ENCODE measurements at regions not wholly inside any gene's neighbourhood (a gene's known extent, or its start where the extent isn't known, plus 50 kb on each side); places are given as distances from the start of the nearest gene placed in this dataset.

DNA sequence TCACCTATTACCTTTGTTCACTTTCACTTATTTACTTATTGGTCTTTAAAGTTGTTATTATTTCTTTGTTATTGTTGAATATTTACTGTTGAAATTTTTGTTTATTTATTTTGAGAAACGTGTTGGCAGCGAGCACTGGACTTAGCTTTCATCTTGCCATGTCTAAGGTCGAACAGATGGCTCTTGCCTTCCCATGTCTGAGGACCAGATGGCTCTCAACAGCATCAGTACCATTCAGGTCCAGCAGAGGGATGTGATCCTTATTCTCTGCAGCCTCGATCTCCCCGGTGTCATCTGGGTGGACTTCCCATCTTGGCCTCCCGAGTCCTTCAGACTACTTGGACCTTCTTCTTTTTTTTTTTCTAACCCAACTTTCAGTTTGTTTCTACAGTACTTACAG is 1437.6 kb downstream of the UQCRFS1 start:
- Histone ChIP-seq H3K4me3 (ENCODE audit: insufficient read depth, low read length) (no peak overlapping the region), H2AFZ (ENCODE audit: low read length) (no peak overlapping the region), H3K36me3 (ENCODE audit: insufficient read depth, low read length) (no peaks in the 10 kb centered on the region), H4K20me1 (ENCODE audit: insufficient read depth, low read length) (no peaks in the 10 kb centered on the region), H3K4me1 (ENCODE audit: insufficient read depth, low read length) (no peaks in the 10 kb centered on the region), H3K9me3 (ENCODE audit: low read depth, low read length) (no peaks in the 10 kb centered on the region), H3K27ac (ENCODE audit: low read depth, low read length) (no peak overlapping the region), H3K4me2 (ENCODE audit: insufficient read depth, low read length) (no peak overlapping the region), H3K79me2 (ENCODE audit: insufficient read depth, low read length) (no peaks in the 10 kb centered on the region), H3K27me3 (ENCODE audit: insufficient read depth, low read length) (no peaks in the 10 kb centered on the region)
- DNase-seq (ENCODE audit: insufficient read length, low spot score, missing footprints), result no peak
- TF ChIP-seq, protein P1, sequence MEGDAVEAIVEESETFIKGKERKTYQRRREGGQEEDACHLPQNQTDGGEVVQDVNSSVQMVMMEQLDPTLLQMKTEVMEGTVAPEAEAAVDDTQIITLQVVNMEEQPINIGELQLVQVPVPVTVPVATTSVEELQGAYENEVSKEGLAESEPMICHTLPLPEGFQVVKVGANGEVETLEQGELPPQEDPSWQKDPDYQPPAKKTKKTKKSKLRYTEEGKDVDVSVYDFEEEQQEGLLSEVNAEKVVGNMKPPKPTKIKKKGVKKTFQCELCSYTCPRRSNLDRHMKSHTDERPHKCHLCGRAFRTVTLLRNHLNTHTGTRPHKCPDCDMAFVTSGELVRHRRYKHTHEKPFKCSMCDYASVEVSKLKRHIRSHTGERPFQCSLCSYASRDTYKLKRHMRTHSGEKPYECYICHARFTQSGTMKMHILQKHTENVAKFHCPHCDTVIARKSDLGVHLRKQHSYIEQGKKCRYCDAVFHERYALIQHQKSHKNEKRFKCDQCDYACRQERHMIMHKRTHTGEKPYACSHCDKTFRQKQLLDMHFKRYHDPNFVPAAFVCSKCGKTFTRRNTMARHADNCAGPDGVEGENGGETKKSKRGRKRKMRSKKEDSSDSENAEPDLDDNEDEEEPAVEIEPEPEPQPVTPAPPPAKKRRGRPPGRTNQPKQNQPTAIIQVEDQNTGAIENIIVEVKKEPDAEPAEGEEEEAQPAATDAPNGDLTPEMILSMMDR (IDR thresholded peaks at IDR 0.05; ENCODE audit: extremely low read depth, low read depth, low read length), result peak; percentile 2

DNA sequence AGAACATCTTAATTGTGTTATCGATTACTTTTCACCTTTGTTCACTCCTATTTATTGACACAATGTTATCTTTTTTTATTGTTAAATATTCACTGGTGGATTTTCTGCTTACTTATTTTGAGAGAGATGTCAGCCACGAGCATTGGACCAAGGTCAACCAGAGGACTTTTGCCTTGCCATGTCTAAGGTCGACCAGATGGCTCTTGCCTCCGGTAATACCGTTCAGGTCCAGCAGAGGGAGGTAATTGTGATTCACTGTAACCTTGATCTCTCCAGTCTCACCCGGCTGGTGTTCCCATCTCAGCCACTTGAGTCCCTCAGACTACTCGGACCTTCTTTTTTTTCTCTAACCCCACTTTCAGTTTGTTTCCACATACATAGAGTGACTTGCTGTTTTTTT is 1438.1 kb downstream of the UQCRFS1 start:
- H3K4me2 ChIP-seq (ENCODE audit: insufficient read depth, low read length), result no peak overlapping the region
- TF ChIP-seq, protein P1 (IDR thresholded peaks at IDR 0.05; ENCODE audit: extremely low read depth, low read depth, low read length), result no peak
- no peak for DNase-seq (ENCODE audit: insufficient read length, low spot score, missing footprints)
- no peaks in the 10 kb centered on the region for H3K9me3 ChIP-seq (ENCODE audit: low read depth, low read length)
- H3K27me3 ChIP-seq (ENCODE audit: insufficient read depth, low read length), result no peaks in the 10 kb centered on the region
- H3K36me3 ChIP-seq (ENCODE audit: insufficient read depth, low read length), result no peaks in the 10 kb centered on the region
- no peaks in the 10 kb centered on the region for H4K20me1 ChIP-seq (ENCODE audit: insufficient read depth, low read length)
- no peak overlapping the region for H3K4me3 ChIP-seq (ENCODE audit: insufficient read depth, low read length)
- no peaks in the 10 kb centered on the region for H3K79me2 ChIP-seq (ENCODE audit: insufficient read depth, low read length)
- no peaks in the 10 kb centered on the region for H3K4me1 ChIP-seq (ENCODE audit: insufficient read depth, low read length)
- no peak overlapping the region for H3K27ac ChIP-seq (ENCODE audit: low read depth, low read length)
- H2AFZ ChIP-seq (ENCODE audit: low read length), result no peak overlapping the region

DNA sequence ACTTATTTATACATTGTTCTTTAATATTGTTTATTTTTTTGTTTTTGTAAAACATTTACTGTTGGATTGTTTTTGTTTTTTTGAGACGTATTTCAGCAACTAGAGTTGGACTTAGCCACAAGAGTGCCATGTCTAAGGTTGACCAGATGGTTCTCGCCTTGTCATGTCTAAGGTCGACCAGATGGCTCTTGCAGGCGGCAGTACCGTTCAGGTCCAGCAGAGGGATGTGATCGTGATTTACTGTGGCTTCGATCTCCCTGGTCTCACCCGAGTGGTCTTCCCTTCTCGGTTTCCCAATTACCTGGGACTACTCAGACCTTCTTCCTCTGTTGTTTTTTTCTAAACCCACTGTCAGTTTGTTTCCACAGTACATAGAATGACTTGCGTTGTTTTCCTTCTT is 1438.6 kb downstream of the UQCRFS1 start:
- no peaks in the 10 kb centered on the region for H4K20me1 ChIP-seq (ENCODE audit: insufficient read depth, low read length)
- TF ChIP-seq, protein P1 (IDR thresholded peaks at IDR 0.05; ENCODE audit: extremely low read depth, low read depth, low read length), result peak; percentile 15
- H3K4me2 ChIP-seq (ENCODE audit: insufficient read depth, low read length), result no peak overlapping the region
- no peak for DNase-seq (ENCODE audit: insufficient read length, low spot score, missing footprints)
- no peak overlapping the region for H2AFZ ChIP-seq (ENCODE audit: low read length)
- H3K79me2 ChIP-seq (ENCODE audit: insufficient read depth, low read length), result no peaks in the 10 kb centered on the region
- H3K27me3 ChIP-seq (ENCODE audit: insufficient read depth, low read length), result no peaks in the 10 kb centered on the region
- no peaks in the 10 kb centered on the region for H3K4me1 ChIP-seq (ENCODE audit: insufficient read depth, low read length)
- no peak overlapping the region for H3K27ac ChIP-seq (ENCODE audit: low read depth, low read length)
- H3K9me3 ChIP-seq (ENCODE audit: low read depth, low read length), result no peaks in the 10 kb centered on the region
- no peaks in the 10 kb centered on the region for H3K36me3 ChIP-seq (ENCODE audit: insufficient read depth, low read length)
- no peak overlapping the region for H3K4me3 ChIP-seq (ENCODE audit: insufficient read depth, low read length)

DNA sequence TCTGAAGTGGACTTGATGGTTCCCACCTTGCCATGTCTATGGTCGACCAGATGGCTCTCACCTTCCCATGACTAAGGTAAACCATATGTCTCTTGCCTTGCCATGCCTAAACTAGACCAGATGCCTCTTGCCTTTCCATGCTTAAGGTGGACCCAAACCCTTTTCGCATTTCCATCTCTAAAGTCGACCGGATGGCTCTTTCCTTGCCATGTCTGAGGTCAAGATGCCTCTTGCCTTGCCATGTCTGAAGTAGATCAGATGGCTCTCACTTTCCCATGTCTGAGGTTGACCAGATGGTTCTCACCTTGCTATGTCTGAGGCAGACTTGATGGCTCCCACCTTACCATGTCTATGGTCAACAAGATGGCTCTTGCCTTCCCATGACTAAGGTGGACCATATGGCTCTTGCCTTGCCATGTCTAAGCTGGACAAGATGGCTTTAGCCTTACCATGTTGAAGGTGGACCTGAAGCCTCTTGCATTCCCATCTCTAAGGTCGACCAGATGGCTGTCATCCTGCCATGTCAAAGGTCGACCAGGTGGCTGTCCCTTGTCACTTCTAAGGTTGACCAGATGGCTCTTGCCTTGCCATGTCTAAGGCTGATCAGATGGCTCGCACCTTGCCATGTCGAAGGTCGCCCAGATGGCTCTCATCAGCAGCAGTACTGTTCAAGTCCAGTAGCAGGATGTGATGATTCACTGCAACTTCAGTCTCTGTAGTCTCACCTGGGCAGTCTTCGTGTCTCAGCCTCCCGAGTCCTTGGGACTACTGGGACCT is 1439.4 kb downstream of the UQCRFS1 start:
- DNase-seq (ENCODE audit: insufficient read length, low spot score, missing footprints), result no peak
- Histone ChIP-seq H4K20me1 (ENCODE audit: insufficient read depth, low read length) (no peaks in the 10 kb centered on the region), H2AFZ (ENCODE audit: low read length) (no peak overlapping the region)

More for the DNA sequence above, 1439.4 kb downstream of the UQCRFS1 start:
- no peaks in the 10 kb centered on the region for H3K4me1 ChIP-seq (ENCODE audit: insufficient read depth, low read length)
- H3K27me3 ChIP-seq (ENCODE audit: insufficient read depth, low read length), result no peaks in the 10 kb centered on the region
- no peak overlapping the region for H3K4me3 ChIP-seq (ENCODE audit: insufficient read depth, low read length)
- H3K27ac ChIP-seq (ENCODE audit: low read depth, low read length), result no peak overlapping the region
- H3K36me3 ChIP-seq (ENCODE audit: insufficient read depth, low read length), result no peaks in the 10 kb centered on the region
- H3K9me3 ChIP-seq (ENCODE audit: low read depth, low read length), result no peaks in the 10 kb centered on the region
- TF ChIP-seq, protein P1 (IDR thresholded peaks at IDR 0.05; ENCODE audit: extremely low read depth, low read depth, low read length), result no peak
- no peak overlapping the region for H3K4me2 ChIP-seq (ENCODE audit: insufficient read depth, low read length)
- no peaks in the 10 kb centered on the region for H3K79me2 ChIP-seq (ENCODE audit: insufficient read depth, low read length)

Data from osteoblast (primary cell).